Vagina (tissue), 2 donors: ENCODE measurements at regions not wholly inside any gene's neighbourhood (a gene's known extent, or its start where the extent isn't known, plus 50 kb on each side); places are given as distances from the start of the nearest gene placed in this dataset.

Source experiments
- POLR2A ChIP-seq, 2 donors: fragments of 450-650 bp; IDR thresholded peaks; one replicate each; pipeline ENCODE4 v1.6.1; 2017; ENCODE audit warnings: antibody characterized with exemption in 2 of 2, mild to moderate bottlenecking in 2 of 2, moderate library complexity in 2 of 2
- TF ChIP-seq, protein P1 (sequence below), 3 experiments: fragments of 450-650 bp in 2 of 3; fragments of 200-600 bp in 1 of 3; sonication (generic) in 1 of 3; IDR thresholded peaks; one replicate each; pipeline ENCODE4 v1.5.1; 2017 to 2019; ENCODE audit warnings: antibody characterized with exemption in 3 of 3, mild to moderate bottlenecking in 2 of 3, moderate library complexity in 2 of 3

DNA sequence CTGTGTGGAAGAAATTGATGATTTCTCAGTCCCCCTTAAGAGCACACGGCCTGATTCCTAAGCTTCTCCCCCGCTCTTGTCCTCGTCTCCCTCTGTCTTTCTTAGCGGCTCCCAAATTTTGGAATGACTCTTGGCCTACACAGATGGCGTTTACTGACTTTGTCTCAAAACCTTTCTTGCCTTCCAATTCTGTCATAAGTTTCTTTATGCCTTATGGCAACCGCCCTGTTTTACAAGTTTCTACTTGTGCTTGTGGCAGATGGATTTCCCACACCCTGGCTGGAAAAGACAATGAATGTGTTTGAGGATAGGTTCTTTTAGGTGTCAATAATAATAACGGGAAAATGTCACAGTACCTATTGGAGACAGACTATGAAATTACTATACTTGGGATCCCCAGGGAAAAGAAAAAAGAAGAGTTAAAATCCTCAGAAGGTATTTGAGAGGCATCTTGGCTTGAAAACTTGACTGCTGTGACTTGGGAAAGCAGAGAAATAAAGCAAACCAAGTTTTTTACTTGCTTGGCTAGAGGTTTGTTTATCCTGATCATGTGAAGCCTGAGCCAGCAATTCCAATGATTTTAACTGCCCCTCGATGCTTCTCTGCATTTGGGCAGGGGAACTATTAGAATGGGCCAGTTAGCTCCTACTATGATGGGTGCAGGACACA, 276.4 kb downstream of the HRH4 start:
- no peak for TF ChIP-seq POLR2A (IDR thresholded peaks at IDR 0.05)
- TF ChIP-seq, protein P1, sequence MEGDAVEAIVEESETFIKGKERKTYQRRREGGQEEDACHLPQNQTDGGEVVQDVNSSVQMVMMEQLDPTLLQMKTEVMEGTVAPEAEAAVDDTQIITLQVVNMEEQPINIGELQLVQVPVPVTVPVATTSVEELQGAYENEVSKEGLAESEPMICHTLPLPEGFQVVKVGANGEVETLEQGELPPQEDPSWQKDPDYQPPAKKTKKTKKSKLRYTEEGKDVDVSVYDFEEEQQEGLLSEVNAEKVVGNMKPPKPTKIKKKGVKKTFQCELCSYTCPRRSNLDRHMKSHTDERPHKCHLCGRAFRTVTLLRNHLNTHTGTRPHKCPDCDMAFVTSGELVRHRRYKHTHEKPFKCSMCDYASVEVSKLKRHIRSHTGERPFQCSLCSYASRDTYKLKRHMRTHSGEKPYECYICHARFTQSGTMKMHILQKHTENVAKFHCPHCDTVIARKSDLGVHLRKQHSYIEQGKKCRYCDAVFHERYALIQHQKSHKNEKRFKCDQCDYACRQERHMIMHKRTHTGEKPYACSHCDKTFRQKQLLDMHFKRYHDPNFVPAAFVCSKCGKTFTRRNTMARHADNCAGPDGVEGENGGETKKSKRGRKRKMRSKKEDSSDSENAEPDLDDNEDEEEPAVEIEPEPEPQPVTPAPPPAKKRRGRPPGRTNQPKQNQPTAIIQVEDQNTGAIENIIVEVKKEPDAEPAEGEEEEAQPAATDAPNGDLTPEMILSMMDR (IDR thresholded peaks at IDR 0.05) = no peak
